ENCODE measurements at regions not wholly inside any gene's neighbourhood (a gene's known extent, or its start where the extent isn't known, plus 50 kb on each side); places are given as distances from the start of the nearest gene placed in this dataset.
"Not testable (repeated sequence)": the region's sequence is repeated elsewhere in the genome, so short reads cannot be mapped to it uniquely, and the experiment has no call there.

DNA sequence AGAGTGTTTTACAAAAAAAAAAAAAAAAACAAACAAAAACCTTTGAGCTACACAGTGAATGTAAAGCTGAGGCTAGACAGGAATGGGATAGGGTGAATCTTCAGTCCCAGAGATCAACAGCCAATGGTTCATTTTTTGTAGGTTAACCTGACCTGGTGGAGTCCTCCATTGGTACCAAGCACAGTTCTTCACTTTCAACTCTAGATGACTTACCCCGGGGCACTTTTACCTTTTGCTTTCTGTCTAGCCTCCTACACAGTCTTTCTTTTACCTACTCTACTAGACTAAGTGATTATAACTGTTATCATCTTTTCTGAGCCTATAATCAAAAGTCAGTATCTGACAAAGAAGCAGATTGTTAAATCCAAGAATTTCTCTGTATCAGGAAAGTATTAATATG is 50.9 kb downstream of the ANXA2R start:
- no peak for TF ChIP-seq ZFX (IDR thresholded peaks at IDR 0.05; ENCODE audit: borderline replicate concordance)
- TF ChIP-seq, protein P1, sequence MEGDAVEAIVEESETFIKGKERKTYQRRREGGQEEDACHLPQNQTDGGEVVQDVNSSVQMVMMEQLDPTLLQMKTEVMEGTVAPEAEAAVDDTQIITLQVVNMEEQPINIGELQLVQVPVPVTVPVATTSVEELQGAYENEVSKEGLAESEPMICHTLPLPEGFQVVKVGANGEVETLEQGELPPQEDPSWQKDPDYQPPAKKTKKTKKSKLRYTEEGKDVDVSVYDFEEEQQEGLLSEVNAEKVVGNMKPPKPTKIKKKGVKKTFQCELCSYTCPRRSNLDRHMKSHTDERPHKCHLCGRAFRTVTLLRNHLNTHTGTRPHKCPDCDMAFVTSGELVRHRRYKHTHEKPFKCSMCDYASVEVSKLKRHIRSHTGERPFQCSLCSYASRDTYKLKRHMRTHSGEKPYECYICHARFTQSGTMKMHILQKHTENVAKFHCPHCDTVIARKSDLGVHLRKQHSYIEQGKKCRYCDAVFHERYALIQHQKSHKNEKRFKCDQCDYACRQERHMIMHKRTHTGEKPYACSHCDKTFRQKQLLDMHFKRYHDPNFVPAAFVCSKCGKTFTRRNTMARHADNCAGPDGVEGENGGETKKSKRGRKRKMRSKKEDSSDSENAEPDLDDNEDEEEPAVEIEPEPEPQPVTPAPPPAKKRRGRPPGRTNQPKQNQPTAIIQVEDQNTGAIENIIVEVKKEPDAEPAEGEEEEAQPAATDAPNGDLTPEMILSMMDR (IDR thresholded peaks at IDR 0.05): no peak
- H3K27ac ChIP-seq: no peak overlapping the region

DNA sequence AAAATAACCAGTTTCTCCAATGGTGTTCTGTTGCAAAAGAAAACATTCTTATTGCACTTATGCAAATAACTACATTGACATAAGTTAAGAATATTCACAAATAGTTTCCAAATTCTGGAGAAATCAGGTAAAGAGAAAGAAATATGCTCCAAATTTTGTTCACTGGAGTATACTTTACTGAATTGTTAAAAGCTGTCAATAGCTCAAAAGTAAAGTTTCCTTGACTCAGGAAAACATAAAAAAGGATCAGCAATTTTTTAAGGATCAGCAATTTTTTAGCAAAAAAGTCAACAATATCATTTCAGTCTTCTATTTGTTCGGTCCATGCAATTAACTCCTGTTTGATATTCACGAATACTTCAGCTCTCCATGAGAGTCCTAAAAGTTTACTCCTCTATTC is 51.6 kb downstream of the ANXA2R start:
- TF ChIP-seq, protein P1 (IDR thresholded peaks at IDR 0.05): no peak

DNA sequence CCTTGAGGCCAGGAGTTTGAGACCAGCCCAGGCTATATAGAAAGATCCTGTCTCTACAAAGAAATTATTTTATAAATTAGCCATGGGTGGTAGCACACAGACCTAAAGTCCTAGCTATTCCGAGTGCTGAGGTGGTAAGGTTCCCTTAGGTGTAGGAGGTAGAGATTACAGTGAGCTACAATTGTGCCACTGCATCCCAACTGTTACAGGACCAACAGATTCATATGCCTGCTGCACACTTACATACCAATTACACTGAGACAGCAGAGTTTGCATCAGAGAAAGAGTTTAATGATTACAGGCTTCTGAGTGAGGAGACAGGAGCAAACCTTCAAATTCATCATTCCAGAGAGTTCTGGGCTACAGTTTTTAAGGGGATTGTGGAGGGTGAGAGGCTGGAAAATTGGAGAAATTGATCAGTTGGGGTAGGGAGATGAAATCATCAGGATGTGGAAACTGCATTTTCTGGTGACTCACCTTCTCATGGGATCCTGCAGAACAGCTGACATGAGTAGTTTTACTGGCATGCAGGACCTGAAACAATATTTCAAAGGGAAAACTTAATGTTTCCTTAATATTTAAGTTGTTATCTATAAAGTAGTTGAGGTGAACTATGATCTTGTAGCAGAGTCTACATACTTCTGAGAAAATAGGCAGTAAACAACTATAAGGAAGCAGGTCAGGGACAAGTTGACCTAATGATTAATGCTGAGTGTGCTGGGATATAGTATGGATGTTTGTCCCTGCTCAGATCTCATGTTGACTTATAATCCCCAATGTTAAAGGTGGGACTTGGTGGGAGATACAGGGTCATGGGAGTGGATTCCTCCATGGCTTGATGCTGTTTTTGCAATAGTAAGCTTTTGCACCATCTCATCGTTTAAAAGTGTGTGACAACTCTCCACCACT is 54.7 kb downstream of the ANXA2R start:
- TF ChIP-seq, protein P1 (IDR thresholded peaks at IDR 0.05): no peak
- no peak overlapping the region for H3K27ac ChIP-seq

More for the DNA sequence above, 51.6 kb downstream of the ANXA2R start:
- H3K27ac ChIP-seq: no peak overlapping the region

DNA sequence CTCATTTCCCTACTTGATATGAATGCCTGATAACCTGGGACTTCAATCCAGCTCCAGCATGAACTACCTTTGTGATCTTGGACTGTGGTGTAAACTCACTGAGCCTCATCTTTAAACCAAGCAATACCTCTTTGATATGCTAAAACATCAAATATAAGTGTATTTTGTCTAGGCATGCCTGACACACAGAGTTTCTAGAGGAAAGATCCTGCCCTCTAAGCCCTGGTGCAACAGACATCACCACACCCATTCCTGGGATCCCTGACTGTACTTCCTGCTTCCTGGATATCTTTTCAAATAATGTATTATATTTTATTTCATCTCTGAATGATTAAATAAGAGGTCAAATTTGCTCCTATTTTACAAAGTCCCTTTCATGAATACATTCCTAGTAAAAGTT is 55.8 kb downstream of the ANXA2R start:
- no peak overlapping the region for H3K27ac ChIP-seq
- TF ChIP-seq, protein P1 (IDR thresholded peaks at IDR 0.05): no peak
- TF ChIP-seq ZFX (IDR thresholded peaks at IDR 0.05; ENCODE audit: borderline replicate concordance): no peak

DNA sequence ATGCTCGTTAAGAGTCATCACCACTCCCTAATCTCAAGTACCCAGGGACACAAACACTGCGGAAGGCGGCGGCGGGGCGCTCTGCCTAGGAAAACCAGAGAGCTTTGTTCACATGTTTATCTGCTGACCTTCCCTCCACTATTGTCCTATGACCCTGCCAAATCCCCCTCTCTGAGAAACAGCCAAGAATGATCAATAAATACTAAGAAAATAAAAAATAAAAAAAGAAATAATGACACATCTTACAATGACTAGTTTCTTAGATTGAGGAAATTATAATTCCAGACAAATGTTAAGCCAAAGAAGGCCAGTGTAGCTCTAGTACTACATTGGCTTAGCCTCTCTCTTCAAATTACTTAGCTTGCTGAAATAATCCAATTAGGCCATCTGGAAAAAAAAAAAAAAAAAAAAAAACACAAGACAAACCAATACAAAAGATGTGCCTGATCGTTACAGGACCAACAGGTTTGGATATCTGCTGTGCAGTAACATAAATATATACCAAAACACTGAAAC is 58.0 kb downstream of the ANXA2R start:
- no peak for TF ChIP-seq ZFX (IDR thresholded peaks at IDR 0.05; ENCODE audit: borderline replicate concordance)
- TF ChIP-seq, protein P1 (IDR thresholded peaks at IDR 0.05): no peak

DNA sequence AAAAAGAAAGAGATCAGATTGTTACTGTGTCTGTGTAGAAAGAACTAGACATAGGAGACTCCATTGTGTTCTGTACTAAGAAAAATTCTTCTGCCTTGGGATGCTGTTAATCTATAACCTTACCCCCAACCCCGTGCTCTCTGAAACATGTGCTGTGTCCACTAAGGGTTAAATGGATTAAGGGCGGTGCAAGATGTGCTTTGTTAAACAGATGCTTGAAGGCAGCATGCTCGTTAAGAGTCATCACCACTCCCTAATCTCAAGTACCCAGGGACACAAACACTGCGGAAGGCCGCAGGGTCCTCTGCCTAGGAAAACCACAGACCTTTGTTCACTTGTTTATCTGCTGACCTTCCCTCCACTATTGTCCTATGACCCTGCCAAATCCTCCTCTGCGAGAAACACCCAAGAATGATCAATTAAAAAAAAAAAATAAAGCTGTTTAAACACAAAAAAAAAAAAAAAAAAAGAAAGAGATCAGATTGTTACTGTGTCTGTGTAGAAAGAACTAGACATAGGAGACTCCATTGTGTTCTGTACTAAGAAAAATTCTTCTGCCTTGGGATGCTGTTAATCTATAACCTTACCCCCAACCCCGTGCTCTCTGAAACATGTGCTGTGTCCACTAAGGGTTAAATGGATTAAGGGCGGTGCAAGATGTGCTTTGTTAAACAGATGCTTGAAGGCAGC is 58.6 kb downstream of the ANXA2R start:
- not testable (repeated sequence) for H3K27ac ChIP-seq

More for the DNA sequence above, 58.0 kb downstream of the ANXA2R start:
- H3K27ac ChIP-seq: no peak overlapping the region

DNA sequence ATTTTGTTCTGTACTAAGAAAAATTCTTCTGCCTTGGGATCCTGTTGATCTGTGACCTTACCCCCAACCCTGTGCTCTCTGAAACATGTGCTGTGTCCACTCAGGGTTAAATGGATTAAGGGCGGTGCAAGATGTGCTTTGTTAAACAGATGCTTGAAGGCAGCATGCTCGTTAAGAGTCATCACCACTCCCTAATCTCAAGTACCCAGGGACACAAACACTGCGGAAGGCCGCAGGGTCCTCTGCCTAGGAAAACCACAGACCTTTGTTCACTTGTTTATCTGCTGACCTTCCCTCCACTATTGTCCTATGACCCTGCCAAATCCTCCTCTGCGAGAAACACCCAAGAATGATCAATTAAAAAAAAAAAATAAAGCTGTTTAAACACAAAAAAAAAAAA is 59.1 kb downstream of the ANXA2R start:
- not testable (repeated sequence) for H3K27ac ChIP-seq

DNA sequence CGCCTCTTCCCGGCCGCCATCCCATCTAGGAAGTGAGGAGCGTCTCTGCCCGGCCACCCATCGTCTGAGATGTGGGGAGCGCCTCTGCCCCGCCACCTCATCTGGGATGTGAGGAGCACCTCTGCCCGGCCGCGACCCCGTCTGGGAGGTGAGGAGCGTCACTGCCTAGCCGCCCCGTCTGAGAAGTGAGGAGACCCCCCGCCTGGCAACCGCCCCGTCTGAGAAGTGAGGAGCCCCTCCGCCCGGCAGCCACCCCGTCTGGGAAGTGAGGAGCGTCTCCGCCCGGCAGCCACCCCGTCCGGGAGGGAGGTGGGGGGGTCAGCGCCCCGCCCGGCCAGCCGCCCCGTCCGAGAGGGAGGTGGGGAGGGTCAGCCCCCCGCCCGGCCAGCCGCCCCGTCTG is 59.7 kb downstream of the ANXA2R start:
- H3K27ac ChIP-seq: not testable (repeated sequence)

DNA sequence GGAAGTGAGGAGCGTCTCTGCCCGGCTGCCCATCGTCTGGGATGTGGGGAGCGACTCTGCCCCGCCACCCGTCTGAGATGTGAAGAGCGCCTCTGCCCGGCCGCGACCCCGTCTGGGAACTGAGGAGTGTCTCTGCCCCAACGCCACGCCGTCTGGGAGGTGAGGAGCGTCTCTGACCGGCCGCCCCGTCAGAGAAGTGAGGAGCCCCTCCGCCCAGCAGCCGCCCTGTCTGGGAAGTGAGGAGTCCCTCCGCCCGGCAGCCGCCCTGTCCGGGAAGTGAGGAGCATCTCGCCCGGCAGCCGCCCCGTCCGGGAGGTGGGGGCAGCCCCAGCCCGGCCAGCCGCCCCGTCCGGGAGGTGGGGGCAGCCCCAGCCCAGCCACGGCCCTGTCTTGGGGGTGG is 60.9 kb downstream of the ANXA2R start:
- not testable (repeated sequence) for H3K27ac ChIP-seq

Data from 22Rv1 (cell line).